Neuronal stem cell (in vitro differentiated cells): ENCODE measurements at regions not wholly inside any gene's neighbourhood (a gene's known extent, or its start where the extent isn't known, plus 50 kb on each side); places are given as distances from the start of the nearest gene placed in this dataset.

Source experiments
- DNase-seq: peaks from one replicate; pipeline ENCODE4 v3.0.0-alpha.2; 2013; ENCODE audit warnings: low spot score
- H2AFZ ChIP-seq: one replicate; pipeline ENCODE4 v1.6.1; 2013; ENCODE audit warnings: mild to moderate bottlenecking, low read length, inconsistent platforms
- H2AK5ac ChIP-seq: 2 replicates; pipeline ENCODE4 v1.6.1; 2013; ENCODE audit warnings: low read depth, mild to moderate bottlenecking, inconsistent platforms, low read length, moderate library complexity, mixed read lengths
- H2BK120ac ChIP-seq: 2 replicates; pipeline ENCODE4 v1.6.1; 2013; ENCODE audit warnings: low read depth, mild to moderate bottlenecking, inconsistent platforms, low read length, moderate library complexity, mixed read lengths
- H2BK12ac ChIP-seq: one replicate; pipeline ENCODE4 v1.6.1; 2013; ENCODE audit warnings: low read length, inconsistent platforms
- H2BK15ac ChIP-seq: 2 replicates; pipeline ENCODE4 v1.6.1; 2013; ENCODE audit warnings: mild to moderate bottlenecking, low read length, inconsistent platforms, mixed read lengths
- H2BK5ac ChIP-seq: one replicate; pipeline ENCODE4 v1.6.1; 2013; ENCODE audit warnings: inconsistent platforms, mild to moderate bottlenecking, low read length, moderate library complexity
- H3K14ac ChIP-seq: one replicate; pipeline ENCODE4 v1.6.1; 2013; ENCODE audit warnings: low read length, inconsistent platforms
- H3K18ac ChIP-seq: 2 replicates; pipeline ENCODE4 v1.6.1; 2013; ENCODE audit warnings: low read length, inconsistent platforms
- H3K23ac ChIP-seq: 2 replicates; pipeline ENCODE4 v1.6.1; 2013; ENCODE audit warnings: low read depth, mild to moderate bottlenecking, mixed read lengths, low read length, inconsistent platforms; ENCODE audit not compliant: poor library complexity
- H3K27ac ChIP-seq: replicated peaks from 3 replicates; pipeline ENCODE4 v1.5.1; 2013; ENCODE audit warnings: low read length, inconsistent platforms
- H3K27me3 ChIP-seq, 3 experiments: 2 replicates each; pipeline ENCODE4 v1.6.1; 2013; ENCODE audit warnings: low read length in 3 of 3, mild to moderate bottlenecking in 2 of 3, inconsistent platforms in 1 of 3, low read depth in 1 of 3, mixed read lengths in 1 of 3, moderate library complexity in 1 of 3; ENCODE audit not compliant: control insufficient read depth in 3 of 3, insufficient read depth in 3 of 3
- H3K36me3 ChIP-seq, 2 donors: replicated peaks in 1 of 2; 2 replicates each; pipeline ENCODE4 v1.6.1; 2013; ENCODE audit warnings: low read length in 2 of 2; ENCODE audit not compliant: control insufficient read depth in 2 of 2, insufficient read depth in 2 of 2
- H3K4ac ChIP-seq: 2 replicates; pipeline ENCODE4 v1.6.1; 2013; ENCODE audit warnings: inconsistent platforms, mild to moderate bottlenecking, low read length, moderate library complexity
- H3K4me1 ChIP-seq, 2 donors: 1 replicate in 1 of 2; 2 replicates in 1 of 2; pipeline ENCODE4 v1.6.1; 2013; ENCODE audit warnings: low read length in 2 of 2, low read depth in 1 of 2; ENCODE audit not compliant: control insufficient read depth in 2 of 2, insufficient read depth in 1 of 2
- H3K4me2 ChIP-seq: one replicate; pipeline ENCODE4 v1.6.1; 2013; ENCODE audit warnings: mild to moderate bottlenecking, low read length, inconsistent platforms; ENCODE audit not compliant: insufficient read depth, poor library complexity, severe bottlenecking
- H3K4me3 ChIP-seq, 2 donors: 2 replicates each; pipeline ENCODE4 v1.5.1; 2013; ENCODE audit warnings: low read length in 2 of 2, mild to moderate bottlenecking in 2 of 2, inconsistent platforms in 1 of 2, moderate library complexity in 1 of 2
- H3K79me1 ChIP-seq: one replicate; pipeline ENCODE4 v1.6.1; 2013; ENCODE audit warnings: low read depth, mild to moderate bottlenecking, inconsistent platforms, low read length, moderate library complexity
- H3K9ac ChIP-seq: one replicate; pipeline ENCODE4 v1.6.1; 2013; ENCODE audit warnings: mild to moderate bottlenecking, low read depth, low read length, inconsistent platforms; ENCODE audit not compliant: poor library complexity
- H3K9me3 ChIP-seq, 2 donors: replicated peaks in 1 of 2; 2 replicates each; pipeline versions ENCODE3 to v1.6.1; 2013; ENCODE audit warnings: low read length in 2 of 2, mild to moderate bottlenecking in 2 of 2, inconsistent platforms in 1 of 2, low read depth in 1 of 2, mixed read lengths in 1 of 2, moderate library complexity in 1 of 2; ENCODE audit not compliant: control insufficient read depth in 2 of 2, insufficient read depth in 1 of 2
- H4K8ac ChIP-seq: one replicate; pipeline ENCODE4 v1.6.1; 2013; ENCODE audit warnings: low read depth, mild to moderate bottlenecking, inconsistent platforms, low read length, moderate library complexity
- H4K91ac ChIP-seq: one replicate; pipeline ENCODE4 v1.6.1; 2013; ENCODE audit warnings: low read length, low read depth, mild to moderate bottlenecking, inconsistent platforms; ENCODE audit not compliant: poor library complexity
- WGBS, 2 donors: extraction: QIAGEN DNeasy Blood & Tissue Kit; methylation state at CpG; one replicate each; pipeline ENCODE4 v1.1.7; 2013; ENCODE audit warnings: missing lambda C conversion rate in 2 of 2, mixed read lengths in 1 of 2; ENCODE audit not compliant: insufficient read length in 2 of 2, insufficient replicate concordance in 1 of 2; ENCODE audit errors: extremely low coverage in 2 of 2; 5-methylcytosine and 5-hydroxymethylcytosine counted together

GRCh38 chr14:71514941-71515919, 417.0 kb upstream of the RGS6 start:
- Histone ChIP-seq H3K4me2 (no peak overlapping the region), H3K9me3 (peaks cover 0 to 14% of the 10 kb centered on the region in 2 donors), H3K23ac (no peak overlapping the region), H2BK15ac (no peak overlapping the region), H2BK12ac (no peak overlapping the region), H3K4ac (no peak overlapping the region), H2BK5ac (no peak overlapping the region), H3K79me1 (no peaks in the 10 kb centered on the region), H3K18ac (no peak overlapping the region), H4K8ac (no peak overlapping the region), H3K27ac (no peak overlapping the region), H3K27me3 (no peaks in the 10 kb centered on the region), H3K4me3 (no peak overlapping the region), H3K9ac (no peak overlapping the region), H2AK5ac (no peak overlapping the region), H3K36me3 (peaks cover 0 to 24% of the 10 kb centered on the region in 2 donors), H2AFZ (no peak overlapping the region), H4K91ac (no peak overlapping the region), H3K4me1 (no peaks in the 10 kb centered on the region), H2BK120ac (no peak overlapping the region), H3K14ac (no peak overlapping the region)
- no peak for DNase-seq
- WGBS, 2 donors: no CpG with 5 or more reads among the region's 8 CpGs

- H3K23ac ChIP-seq: no peak overlapping the region
- no peak overlapping the region for H4K8ac ChIP-seq
- WGBS, 2 donors: no CpG with 5 or more reads among the region's 3 CpGs
- peaks cover 0 to 14% of the 10 kb centered on the region in 2 donors for H3K9me3 ChIP-seq
- no peak overlapping the region for H2BK120ac ChIP-seq
- H3K18ac ChIP-seq: no peak overlapping the region
- no peak overlapping the region for H4K91ac ChIP-seq
- H3K79me1 ChIP-seq: no peaks in the 10 kb centered on the region
- H3K27me3 ChIP-seq: no peaks in the 10 kb centered on the region
- no peak overlapping the region for H2BK5ac ChIP-seq
- DNase-seq: no peak
- no peak overlapping the region for H3K4me3 ChIP-seq
- no peak overlapping the region for H3K9ac ChIP-seq
- peaks cover 0 to 2% of the 10 kb centered on the region in 2 donors for H3K4me1 ChIP-seq
- peaks cover 0 to 6% of the 10 kb centered on the region in 2 donors for H3K36me3 ChIP-seq
- no peak overlapping the region for H3K4me2 ChIP-seq
- no peak overlapping the region for H3K14ac ChIP-seq
- no peak overlapping the region for H2BK12ac ChIP-seq
- H2AK5ac ChIP-seq: no peak overlapping the region
- H3K27ac ChIP-seq: no peak overlapping the region
- no peak overlapping the region for H2BK15ac ChIP-seq
- no peak overlapping the region for H3K4ac ChIP-seq
- H2AFZ ChIP-seq: no peak overlapping the region
Measured at GRCh38 chr14:71521238-71522135, 410.7 kb upstream of the RGS6 start.

GRCh38 chr14:71523630-71524319, 408.5 kb upstream of the RGS6 start:
- Histone ChIP-seq H3K18ac (no peak overlapping the region), H2AK5ac (no peak overlapping the region), H2BK12ac (no peak overlapping the region), H2BK5ac (no peak overlapping the region), H3K4ac (no peak overlapping the region), H3K9me3 (peaks cover 0 to 5% of the 10 kb centered on the region in 2 donors), H3K9ac (no peak overlapping the region), H3K27me3 (no peaks in the 10 kb centered on the region), H3K4me2 (no peak overlapping the region), H3K36me3 (peaks cover 0 to 5% of the 10 kb centered on the region in 2 donors), H2BK15ac (no peak overlapping the region), H4K91ac (no peak overlapping the region), H3K23ac (no peak overlapping the region), H3K14ac (no peak overlapping the region), H4K8ac (no peak overlapping the region), H3K4me1 (peaks cover 0 to 2% of the 10 kb centered on the region in 2 donors), H3K79me1 (no peaks in the 10 kb centered on the region), H3K4me3 (no peak overlapping the region), H2BK120ac (no peak overlapping the region), H3K27ac (no peak overlapping the region), H2AFZ (no peak overlapping the region)
- no peak for DNase-seq
- whole genome bisulfite sequencing, 2 donors: no CpG with 5 or more reads among the region's 2 CpGs
